Activated B cell treated with CpG ODN at 0.5 μM for 24 hours (primary cell): ENCODE measurements at regions not wholly inside any gene's neighbourhood (a gene's known extent, or its start where the extent isn't known, plus 50 kb on each side); places are given as distances from the start of the nearest gene placed in this dataset.

ENCODE experiments used
- ATAC-seq: fragments of 200-7000 bp; cut with Tn5 transposase; one replicate; pipeline ENCODE4 v1.10.0; 2021; ENCODE audit warnings: low read depth, mild to moderate bottlenecking, moderate library complexity
- CTCF ChIA-PET: fragments of 350-600 bp; sonication (Branson Sonifier 250); formaldehyde crosslinking; loops from one replicate; lab custom pipeline; 2021; ENCODE audit warnings: antibody characterized with exemption; lab: Charles Lee
- POLR2A ChIA-PET: fragments of 350-600 bp; sonication (Branson Sonifier 250); formaldehyde crosslinking; loops from one replicate; lab custom pipeline; 2021; ENCODE audit warnings: antibody characterized with exemption; lab: Charles Lee
- DNase-seq: peaks from one replicate; pipeline ENCODE4 v3.0.0; 2022
- H3K27ac Mint-ChIP-seq: one replicate; pipeline ENCODE4 v1.8.0; 2020; ENCODE audit warnings: mixed read lengths
- H3K27me3 Mint-ChIP-seq: one replicate; pipeline ENCODE4 v1.8.0; 2021; ENCODE audit warnings: mixed read lengths
- H3K36me3 Mint-ChIP-seq: one replicate; pipeline ENCODE4 v1.8.0; 2021; ENCODE audit warnings: low read depth, mixed read lengths
- H3K4me1 Mint-ChIP-seq: one replicate; pipeline ENCODE4 v1.8.0; 2021; ENCODE audit warnings: mixed read lengths
- H3K4me3 Mint-ChIP-seq: one replicate; pipeline ENCODE4 v1.8.0; 2020; ENCODE audit warnings: mild to moderate bottlenecking, mixed read lengths
- H3K9me3 Mint-ChIP-seq: one replicate; pipeline ENCODE4 v1.8.0; 2020; ENCODE audit warnings: mixed read lengths
- intact Hi-C: fragments of 100-400 bp; cut with micrococcal nuclease; formaldehyde crosslinking; loops from one replicate; pipeline ENCODE4 v1.15.1; 2024
- TF ChIP-seq, protein P1 (sequence below): fragments of 200-600 bp; IDR thresholded peaks from one replicate; pipeline ENCODE4 v1.8.0; 2022; ENCODE audit warnings: antibody characterized with exemption, mild to moderate bottlenecking

DNA sequence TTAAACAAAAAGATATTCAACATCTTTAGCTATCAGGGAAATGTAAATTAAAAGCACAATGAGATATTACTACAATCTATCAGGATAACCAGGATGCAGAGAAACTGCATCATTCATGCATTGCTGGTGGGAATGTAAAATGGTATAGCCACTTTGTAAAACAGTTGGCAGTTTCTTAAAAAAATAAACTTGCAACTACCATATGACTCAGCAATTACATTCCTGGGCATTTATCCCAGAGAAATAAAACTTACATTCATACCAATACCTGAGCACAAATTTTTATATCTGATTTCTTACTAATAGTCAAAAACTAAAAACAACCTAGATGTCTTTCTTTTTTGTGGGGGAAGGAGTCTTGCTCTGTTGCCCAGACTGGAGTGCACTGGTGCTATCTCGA lies 190.3 kb upstream of the TAB2 start:
- peaks cover 27% of the 10 kb centered on the region for H3K4me1 Mint-ChIP-seq
- CTCF ChIA-PET = no interaction called here
- no peaks in the 10 kb centered on the region for H3K9me3 Mint-ChIP-seq
- no peaks in the 10 kb centered on the region for H3K27me3 Mint-ChIP-seq
- intact Hi-C loops = loop anchor here (5.0 to 10.0 kb wide), 2 partner anchors 45 to 242 kb away; no protein-coding TSS in a partner anchor
- DNase-seq (no peak), ATAC-seq (no peak)
- POLR2A ChIA-PET = no interaction called here
- H3K4me3 Mint-ChIP-seq = no peak overlapping the region
- no peaks in the 10 kb centered on the region for H3K36me3 Mint-ChIP-seq
- no peak overlapping the region for H3K27ac Mint-ChIP-seq
- TF ChIP-seq, protein P1, sequence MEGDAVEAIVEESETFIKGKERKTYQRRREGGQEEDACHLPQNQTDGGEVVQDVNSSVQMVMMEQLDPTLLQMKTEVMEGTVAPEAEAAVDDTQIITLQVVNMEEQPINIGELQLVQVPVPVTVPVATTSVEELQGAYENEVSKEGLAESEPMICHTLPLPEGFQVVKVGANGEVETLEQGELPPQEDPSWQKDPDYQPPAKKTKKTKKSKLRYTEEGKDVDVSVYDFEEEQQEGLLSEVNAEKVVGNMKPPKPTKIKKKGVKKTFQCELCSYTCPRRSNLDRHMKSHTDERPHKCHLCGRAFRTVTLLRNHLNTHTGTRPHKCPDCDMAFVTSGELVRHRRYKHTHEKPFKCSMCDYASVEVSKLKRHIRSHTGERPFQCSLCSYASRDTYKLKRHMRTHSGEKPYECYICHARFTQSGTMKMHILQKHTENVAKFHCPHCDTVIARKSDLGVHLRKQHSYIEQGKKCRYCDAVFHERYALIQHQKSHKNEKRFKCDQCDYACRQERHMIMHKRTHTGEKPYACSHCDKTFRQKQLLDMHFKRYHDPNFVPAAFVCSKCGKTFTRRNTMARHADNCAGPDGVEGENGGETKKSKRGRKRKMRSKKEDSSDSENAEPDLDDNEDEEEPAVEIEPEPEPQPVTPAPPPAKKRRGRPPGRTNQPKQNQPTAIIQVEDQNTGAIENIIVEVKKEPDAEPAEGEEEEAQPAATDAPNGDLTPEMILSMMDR = no peak

GRCh38 chr6:149128489-149129145 lies 188.9 kb upstream of the TAB2 start:
- H3K36me3 Mint-ChIP-seq = no peaks in the 10 kb centered on the region
- no peaks in the 10 kb centered on the region for H3K9me3 Mint-ChIP-seq
- ATAC-seq (no peak), DNase-seq (no peak)
- TF ChIP-seq, protein P1 = no peak
- H3K27ac Mint-ChIP-seq = peak overlapping the region; percentile 38
- intact Hi-C loops = loop anchor here (2.0 to 10.0 kb wide), 3 partner anchors 16 to 244 kb away; no protein-coding TSS in a partner anchor
- POLR2A ChIA-PET = interaction anchor here (0.6 to 1.2 kb wide), 3 partner anchors 11 to 188 kb away, joined by 3 to 4 read pairs (median 3); no protein-coding TSS in a partner anchor
- H3K4me1 Mint-ChIP-seq = peaks cover 27% of the 10 kb centered on the region
- no peak overlapping the region for H3K4me3 Mint-ChIP-seq
- H3K27me3 Mint-ChIP-seq = no peaks in the 10 kb centered on the region
- CTCF ChIA-PET = interaction anchor here (1.7 kb wide), 1 partner anchor 303 kb away, joined by 5 read pairs; no protein-coding TSS in a partner anchor

DNA sequence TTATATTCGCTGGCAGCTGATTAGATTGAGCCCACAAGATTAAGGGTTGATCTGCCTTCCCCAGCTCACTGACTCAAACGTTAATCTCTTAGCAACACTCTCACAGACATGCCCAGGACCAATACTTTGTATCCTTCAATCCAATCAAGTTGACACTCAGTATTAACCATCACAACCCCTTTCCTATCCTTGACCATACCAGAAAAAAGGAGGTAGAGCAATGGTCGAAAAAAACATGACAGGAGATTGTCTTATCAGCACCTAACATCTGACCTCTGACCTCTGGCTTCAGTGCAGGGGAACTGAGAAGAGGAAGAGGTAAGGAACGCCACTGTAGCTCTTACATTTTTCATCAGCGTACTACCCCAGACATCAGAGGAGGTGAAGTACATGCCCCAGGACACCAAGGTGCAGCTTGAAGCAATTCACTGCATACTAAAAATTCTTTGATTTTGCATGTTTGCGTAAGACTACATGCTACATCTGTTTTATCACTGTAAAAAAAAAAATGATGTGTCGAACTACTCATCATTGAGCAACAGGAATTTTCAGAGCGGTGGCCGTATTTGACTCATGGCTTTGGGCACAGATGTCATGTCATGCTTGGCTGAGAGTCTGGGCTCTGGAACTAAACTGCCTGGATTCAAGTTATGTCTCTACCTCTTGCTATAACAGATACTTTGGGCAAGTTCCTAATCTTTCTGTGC lies 188.0 kb upstream of the TAB2 start:
- no peaks in the 10 kb centered on the region for H3K9me3 Mint-ChIP-seq
- H3K27me3 Mint-ChIP-seq = no peaks in the 10 kb centered on the region
- intact Hi-C loops = loop anchor here (1.0 to 10.0 kb wide), 4 partner anchors 11 to 245 kb away; no protein-coding TSS in a partner anchor
- H3K4me1 Mint-ChIP-seq = peaks cover 27% of the 10 kb centered on the region
- no peak for DNase-seq
- H3K4me3 Mint-ChIP-seq = no peak overlapping the region
- ATAC-seq = peak; percentile 91
- H3K27ac Mint-ChIP-seq = peak overlapping the region; percentile 27
- POLR2A ChIA-PET = interaction anchor here (0.6 to 1.2 kb wide), 3 partner anchors 10 to 187 kb away, joined by 3 to 4 read pairs (median 3); no protein-coding TSS in a partner anchor
- TF ChIP-seq, protein P1 = no peak
- no peaks in the 10 kb centered on the region for H3K36me3 Mint-ChIP-seq
- CTCF ChIA-PET = interaction anchor here (1.7 kb wide), 1 partner anchor 303 kb away, joined by 5 read pairs; no protein-coding TSS in a partner anchor

DNA sequence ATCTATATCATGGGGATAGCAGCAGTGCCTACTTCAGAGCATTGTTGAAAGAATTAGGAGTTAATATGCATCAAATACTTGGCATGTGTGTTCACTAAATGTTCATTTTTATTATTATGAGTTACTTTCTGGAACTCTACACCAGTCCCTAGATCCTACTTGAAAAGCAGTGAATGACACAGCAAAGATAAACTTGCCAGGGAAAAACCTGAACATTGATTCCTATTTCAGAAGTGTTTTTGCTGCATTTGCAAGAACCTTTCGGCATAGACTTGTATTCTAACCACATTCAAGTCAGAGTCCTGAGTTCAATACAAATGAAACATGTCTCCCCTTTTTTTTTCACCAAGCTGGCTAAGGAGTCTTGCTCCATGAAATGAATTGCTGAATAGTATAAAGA lies 187.4 kb upstream of the TAB2 start:
- Mint-ChIP-seq H3K27ac (peak overlapping the region; percentile 27), H3K27me3 (no peaks in the 10 kb centered on the region), H3K36me3 (no peaks in the 10 kb centered on the region)

More for the DNA sequence above, 187.4 kb upstream of the TAB2 start:
- ATAC-seq (no peak), DNase-seq (no peak)
- POLR2A ChIA-PET = interaction anchor here (1.1 to 1.2 kb wide), 2 partner anchors 10 to 141 kb away, joined by 4 to 5 read pairs; no protein-coding TSS in a partner anchor
- CTCF ChIA-PET = interaction anchor here (1.1 kb wide), 1 partner anchor 14 kb away, joined by 3 read pairs; no protein-coding TSS in a partner anchor
- Mint-ChIP-seq H3K4me1 (peaks cover 27% of the 10 kb centered on the region), H3K4me3 (no peak overlapping the region), H3K9me3 (no peaks in the 10 kb centered on the region)
- intact Hi-C loops = loop anchor here (1.0 kb wide), 1 partner anchor 10 kb away; no protein-coding TSS in a partner anchor
- TF ChIP-seq, protein P1 = no peak
